ENCODE measurements at regions not wholly inside any gene's neighbourhood (a gene's known extent, or its start where the extent isn't known, plus 50 kb on each side); places are given as distances from the start of the nearest gene placed in this dataset.

DNA sequence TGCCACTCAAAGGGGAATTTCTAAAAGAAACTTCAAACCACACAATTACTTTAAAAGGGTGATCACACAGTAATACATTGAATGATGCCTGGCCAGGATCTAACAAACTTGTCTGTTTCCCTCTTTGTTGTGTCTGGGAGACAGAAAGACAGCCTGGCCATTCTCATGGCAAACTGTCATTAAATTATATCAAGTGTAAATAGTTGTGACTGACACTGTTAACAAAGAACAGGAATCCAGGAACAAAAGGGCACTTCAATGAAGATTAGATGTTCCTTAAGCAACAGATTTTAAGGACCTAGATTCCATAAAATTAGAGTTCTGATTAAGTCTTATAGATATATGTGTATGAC, 383.6 kb downstream of the KCNJ2 start:
- TF ChIP-seq, protein P1, sequence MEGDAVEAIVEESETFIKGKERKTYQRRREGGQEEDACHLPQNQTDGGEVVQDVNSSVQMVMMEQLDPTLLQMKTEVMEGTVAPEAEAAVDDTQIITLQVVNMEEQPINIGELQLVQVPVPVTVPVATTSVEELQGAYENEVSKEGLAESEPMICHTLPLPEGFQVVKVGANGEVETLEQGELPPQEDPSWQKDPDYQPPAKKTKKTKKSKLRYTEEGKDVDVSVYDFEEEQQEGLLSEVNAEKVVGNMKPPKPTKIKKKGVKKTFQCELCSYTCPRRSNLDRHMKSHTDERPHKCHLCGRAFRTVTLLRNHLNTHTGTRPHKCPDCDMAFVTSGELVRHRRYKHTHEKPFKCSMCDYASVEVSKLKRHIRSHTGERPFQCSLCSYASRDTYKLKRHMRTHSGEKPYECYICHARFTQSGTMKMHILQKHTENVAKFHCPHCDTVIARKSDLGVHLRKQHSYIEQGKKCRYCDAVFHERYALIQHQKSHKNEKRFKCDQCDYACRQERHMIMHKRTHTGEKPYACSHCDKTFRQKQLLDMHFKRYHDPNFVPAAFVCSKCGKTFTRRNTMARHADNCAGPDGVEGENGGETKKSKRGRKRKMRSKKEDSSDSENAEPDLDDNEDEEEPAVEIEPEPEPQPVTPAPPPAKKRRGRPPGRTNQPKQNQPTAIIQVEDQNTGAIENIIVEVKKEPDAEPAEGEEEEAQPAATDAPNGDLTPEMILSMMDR (conservative IDR thresholded peaks at IDR 0.05; ENCODE audit: low read depth, low read length), result no peak
- TF ChIP-seq RAD21 (IDR thresholded peaks at IDR 0.05; ENCODE audit: low read length) (no peak), RCOR1 (IDR thresholded peaks at IDR 0.05; ENCODE audit: insufficient replicate concordance, low read length) (no peak), CHD1 (IDR thresholded peaks at IDR 0.05; ENCODE audit: low read depth, low read length) (no peak)

Data from IMR-90 (cell line).